ENCODE measurements at regions not wholly inside any gene's neighbourhood (a gene's known extent, or its start where the extent isn't known, plus 50 kb on each side); places are given as distances from the start of the nearest gene placed in this dataset.

- 66 to 92% methylated on average over 3 of the region's 3 CpGs for WGBS, 2 donors
- no peak overlapping the region for H3K9ac ChIP-seq (ENCODE audit: insufficient read depth in 1 of 2, low read length in 2 of 2)
- H3K27me3 ChIP-seq (ENCODE audit: control insufficient read depth in 3 of 3, insufficient read depth in 3 of 3, low read length in 2 of 3): peaks cover 0 to 5% (median 0%) of the 10 kb centered on the region in 3 donors
- DNase-seq (no peak), ATAC-seq (ENCODE audit: insufficient read depth, low FRiP score) (no peak)
- H3K4me1 ChIP-seq (ENCODE audit: control insufficient read depth in 5 of 5, insufficient read depth in 5 of 5, low read length in 5 of 5): peaks cover 0 to 6% (median 0%) of the 10 kb centered on the region in 5 donors
- H3K27ac ChIP-seq (ENCODE audit: low read depth in 1 of 2, low read length in 1 of 2): no peak overlapping the region
- H3K4me3 ChIP-seq: no peak overlapping the region
- TF ChIP-seq CTCF (IDR thresholded peaks at IDR 0.05; ENCODE audit: control extremely low read depth, extremely low read depth): no peak
- H3K36me3 ChIP-seq (ENCODE audit: control insufficient read depth in 4 of 4, insufficient read depth in 4 of 4, low read length in 4 of 4): no peaks in the 10 kb centered on the region
- peaks cover 0 to 2% (median 0%) of the 10 kb centered on the region in 4 donors for H3K9me3 ChIP-seq (ENCODE audit: control insufficient read depth in 4 of 4, insufficient read depth in 3 of 4, low read length in 3 of 4)
These were observed 585.5 kb upstream of the ATXN7L3B start for GRCh38 chr12:73951956-73952703.

- no peak for TF ChIP-seq CTCF (IDR thresholded peaks at IDR 0.05; ENCODE audit: control extremely low read depth, extremely low read depth)
- 80 to 84% methylated on average over 3 of the region's 3 CpGs for WGBS, 2 donors
These were observed 573.0 kb upstream of the ATXN7L3B start for GRCh38 chr12:73964641-73965040.

GRCh38 chr12:73973486-73973885 lies 564.1 kb upstream of the ATXN7L3B start:
- WGBS, 2 donors: 80 to 87% methylated on average over 1 of the region's 1 CpG
- H3K9me3 ChIP-seq (ENCODE audit: control insufficient read depth in 4 of 4, insufficient read depth in 3 of 4, low read length in 3 of 4): no peaks in the 10 kb centered on the region
- TF ChIP-seq CTCF (IDR thresholded peaks at IDR 0.05; ENCODE audit: control extremely low read depth, extremely low read depth): no peak

More at GRCh38 chr12:73964641-73965040, 573.0 kb upstream of the ATXN7L3B start:
- Histone ChIP-seq H3K36me3 (ENCODE audit: control insufficient read depth in 4 of 4, insufficient read depth in 4 of 4, low read length in 4 of 4) (no peaks in the 10 kb centered on the region), H3K27ac (ENCODE audit: low read depth in 1 of 2, low read length in 1 of 2) (no peak overlapping the region), H3K9ac (ENCODE audit: insufficient read depth in 1 of 2, low read length in 2 of 2) (no peak overlapping the region), H3K4me3 (no peak overlapping the region), H3K9me3 (ENCODE audit: control insufficient read depth in 4 of 4, insufficient read depth in 3 of 4, low read length in 3 of 4) (no peaks in the 10 kb centered on the region), H3K27me3 (ENCODE audit: control insufficient read depth in 3 of 3, insufficient read depth in 3 of 3, low read length in 2 of 3) (no peaks in the 10 kb centered on the region), H3K4me1 (ENCODE audit: control insufficient read depth in 5 of 5, insufficient read depth in 5 of 5, low read length in 5 of 5) (no peaks in the 10 kb centered on the region)
- DNase-seq (no peak), ATAC-seq (ENCODE audit: insufficient read depth, low FRiP score) (no peak)

More at GRCh38 chr12:73973486-73973885, 564.1 kb upstream of the ATXN7L3B start:
- no peak for ATAC-seq (ENCODE audit: insufficient read depth, low FRiP score)
- no peak overlapping the region for H3K4me3 ChIP-seq
- peaks cover 0 to 9% (median 0%) of the 10 kb centered on the region in 5 donors for H3K4me1 ChIP-seq (ENCODE audit: control insufficient read depth in 5 of 5, insufficient read depth in 5 of 5, low read length in 5 of 5)
- H3K9ac ChIP-seq (ENCODE audit: insufficient read depth in 1 of 2, low read length in 2 of 2): no peak overlapping the region
- no peaks in the 10 kb centered on the region for H3K36me3 ChIP-seq (ENCODE audit: control insufficient read depth in 4 of 4, insufficient read depth in 4 of 4, low read length in 4 of 4)
- peak; percentile 9 to 19 (median 15) for DNase-seq
- H3K27ac ChIP-seq (ENCODE audit: low read depth in 1 of 2, low read length in 1 of 2): no peak overlapping the region
- no peaks in the 10 kb centered on the region for H3K27me3 ChIP-seq (ENCODE audit: control insufficient read depth in 3 of 3, insufficient read depth in 3 of 3, low read length in 2 of 3)
